22Rv1 (cell line): ENCODE measurements at regions not wholly inside any gene's neighbourhood (a gene's known extent, or its start where the extent isn't known, plus 50 kb on each side); places are given as distances from the start of the nearest gene placed in this dataset.

Source experiments
- ZFX ChIP-seq: fragments of 450-650 bp; IDR thresholded peaks from 2 replicates; pipeline ENCODE4 v1.6.1; 2017; ENCODE audit warnings: antibody characterized with exemption, borderline replicate concordance
- TF ChIP-seq, protein P1 (sequence below): fragments of 450-650 bp; IDR thresholded peaks from 2 replicates; pipeline ENCODE4 v1.5.1; 2017; ENCODE audit warnings: mild to moderate bottlenecking

DNA sequence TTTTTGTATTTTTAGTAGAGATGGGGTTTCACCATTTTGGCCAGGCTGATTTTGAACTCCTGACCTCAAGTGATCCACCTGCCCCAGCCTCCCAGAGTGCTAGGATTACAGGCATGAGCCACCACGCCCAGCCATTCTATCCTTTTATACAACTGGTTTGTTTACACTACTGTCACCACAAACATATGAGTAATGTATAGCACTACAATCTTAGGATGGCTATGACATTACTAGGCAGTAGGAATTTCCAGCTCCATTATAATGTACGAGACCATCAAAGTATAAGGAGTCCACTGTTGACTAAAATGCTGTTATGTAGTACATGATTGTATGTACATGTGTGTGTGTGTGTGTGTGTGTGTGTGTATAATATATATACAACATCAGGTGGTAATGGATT lies 1126.1 kb upstream of the LRRN3 start:
- TF ChIP-seq, protein P1, sequence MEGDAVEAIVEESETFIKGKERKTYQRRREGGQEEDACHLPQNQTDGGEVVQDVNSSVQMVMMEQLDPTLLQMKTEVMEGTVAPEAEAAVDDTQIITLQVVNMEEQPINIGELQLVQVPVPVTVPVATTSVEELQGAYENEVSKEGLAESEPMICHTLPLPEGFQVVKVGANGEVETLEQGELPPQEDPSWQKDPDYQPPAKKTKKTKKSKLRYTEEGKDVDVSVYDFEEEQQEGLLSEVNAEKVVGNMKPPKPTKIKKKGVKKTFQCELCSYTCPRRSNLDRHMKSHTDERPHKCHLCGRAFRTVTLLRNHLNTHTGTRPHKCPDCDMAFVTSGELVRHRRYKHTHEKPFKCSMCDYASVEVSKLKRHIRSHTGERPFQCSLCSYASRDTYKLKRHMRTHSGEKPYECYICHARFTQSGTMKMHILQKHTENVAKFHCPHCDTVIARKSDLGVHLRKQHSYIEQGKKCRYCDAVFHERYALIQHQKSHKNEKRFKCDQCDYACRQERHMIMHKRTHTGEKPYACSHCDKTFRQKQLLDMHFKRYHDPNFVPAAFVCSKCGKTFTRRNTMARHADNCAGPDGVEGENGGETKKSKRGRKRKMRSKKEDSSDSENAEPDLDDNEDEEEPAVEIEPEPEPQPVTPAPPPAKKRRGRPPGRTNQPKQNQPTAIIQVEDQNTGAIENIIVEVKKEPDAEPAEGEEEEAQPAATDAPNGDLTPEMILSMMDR = no peak
- TF ChIP-seq ZFX = no peak
